Stimulated activated CD8-positive, alpha-beta memory T cell treated with anti-CD3 and anti-CD28 coated beads, Interleukin-15, amount 100 ng/mL, for 48 hours (primary cell): ENCODE measurements at regions not wholly inside any gene's neighbourhood (a gene's known extent, or its start where the extent isn't known, plus 50 kb on each side); places are given as distances from the start of the nearest gene placed in this dataset.
"Not testable (repeated sequence)": the region's sequence is repeated elsewhere in the genome, so short reads cannot be mapped to it uniquely, and the experiment has no call there.

Source experiments
- DNase-seq, 2 donors: peaks; one replicate each; pipeline ENCODE4 v3.0.0-alpha.2; 2020; ENCODE audit warnings: low read depth in 2 of 2

GRCh38 chr2:234374736-234375135 is 122.1 kb downstream of the ARL4C start:
- DNase-seq = no peak

GRCh38 chr2:234374150-234374508 is 122.8 kb downstream of the ARL4C start:
- no peak for DNase-seq

- DNase-seq = no peak
Observed at GRCh38 chr2:234373481-234374149, 123.3 kb downstream of the ARL4C start.

GRCh38 chr2:234373060-234373459 is 123.8 kb downstream of the ARL4C start:
- DNase-seq = no peak

- no peak for DNase-seq
Observed at GRCh38 chr2:234372506-234372905, 124.4 kb downstream of the ARL4C start.

GRCh38 chr2:234368861-234369261 is 128.0 kb downstream of the ARL4C start:
- peak; percentile 14 to 26 for DNase-seq

- no peak for DNase-seq
Observed at GRCh38 chr2:234366891-234367290, 130.0 kb downstream of the ARL4C start.

- DNase-seq = no peak
Observed at GRCh38 chr2:234364661-234365060, 132.2 kb downstream of the ARL4C start.

GRCh38 chr2:234363647-234364294 is 133.1 kb downstream of the ARL4C start:
- DNase-seq = no peak

GRCh38 chr2:234363011-234363487 is 133.8 kb downstream of the ARL4C start:
- no peak for DNase-seq

- not testable (repeated sequence) for DNase-seq
Observed at GRCh38 chr2:234360313-234360975, 136.4 kb downstream of the ARL4C start.

- no peak for DNase-seq
Observed at GRCh38 chr2:234357666-234358065, 139.2 kb downstream of the ARL4C start.

- DNase-seq = no peak
Observed at GRCh38 chr2:234355808-234356365, 141.0 kb downstream of the ARL4C start.

- no peak for DNase-seq
Observed at GRCh38 chr2:234355021-234355720, 141.7 kb downstream of the ARL4C start.

GRCh38 chr2:234352270-234352669 is 144.6 kb downstream of the ARL4C start:
- no peak for DNase-seq

- DNase-seq = not testable (repeated sequence)
Observed at GRCh38 chr2:234351866-234352265, 145.0 kb downstream of the ARL4C start.

- no peak for DNase-seq
Observed at GRCh38 chr2:234348081-234348480, 148.8 kb downstream of the ARL4C start.

- DNase-seq = no peak
Observed at GRCh38 chr2:234345921-234346320, 151.0 kb downstream of the ARL4C start.

GRCh38 chr2:234344012-234344411 is 152.9 kb downstream of the ARL4C start:
- no peak for DNase-seq

- no peak for DNase-seq
Observed at GRCh38 chr2:234343372-234343771, 153.5 kb downstream of the ARL4C start.

- no peak for DNase-seq
Observed at GRCh38 chr2:234341306-234341985, 155.4 kb downstream of the ARL4C start.
